NB4 (cell line): ENCODE measurements at regions not wholly inside any gene's neighbourhood (a gene's known extent, or its start where the extent isn't known, plus 50 kb on each side); places are given as distances from the start of the nearest gene placed in this dataset.

Experiments
- DNase-seq: peaks from one replicate; pipeline ENCODE4 v3.0.0; 2010; ENCODE audit warnings: low read depth
- H3K4me3 ChIP-seq: one replicate; pipeline ENCODE4 v1.5.1; 2011; ENCODE audit warnings: mild to moderate bottlenecking, low read depth, low read length, moderate library complexity
- CTCF ChIP-seq: IDR thresholded peaks from one replicate; pipeline ENCODE4 v1.5.1; 2012; ENCODE audit warnings: low read depth, low read length
- MAX ChIP-seq: IDR thresholded peaks from 2 replicates; pipeline ENCODE4 v1.6.1; 2011; ENCODE audit warnings: low read depth, low read length
- MYC ChIP-seq: IDR thresholded peaks from 2 replicates; pipeline ENCODE4 v1.6.1; 2011; ENCODE audit warnings: low read depth, low read length
- POLR2A ChIP-seq: IDR thresholded peaks from 2 replicates; pipeline ENCODE4 v1.6.1; 2011; ENCODE audit warnings: mild to moderate bottlenecking; ENCODE audit not compliant: insufficient read length; ENCODE audit errors: extremely low read depth

- DNase-seq, result no peak
- H3K4me3 ChIP-seq, result no peak overlapping the region
- TF ChIP-seq MAX (no peak), MYC (no peak), POLR2A (no peak), CTCF (no peak)
Measured at GRCh38 chr7:94092980-94093379, 88.8 kb upstream of the BET1 start.

- no peak overlapping the region for H3K4me3 ChIP-seq
- DNase-seq, result no peak
- TF ChIP-seq CTCF (no peak), MAX (no peak), POLR2A (no peak), MYC (no peak)
Measured at GRCh38 chr7:94094298-94094697, 90.1 kb upstream of the BET1 start.

GRCh38 chr7:94095316-94096009 is 91.3 kb upstream of the BET1 start:
- TF ChIP-seq MAX (no peak), CTCF (no peak), MYC (no peak), POLR2A (no peak)
- no peak for DNase-seq
- no peak overlapping the region for H3K4me3 ChIP-seq

GRCh38 chr7:94099679-94100078 is 95.5 kb upstream of the BET1 start:
- TF ChIP-seq CTCF, result no peak
- no peak for TF ChIP-seq MAX
- TF ChIP-seq MYC, result no peak
- no peak for TF ChIP-seq POLR2A
- no peak for DNase-seq
- no peak overlapping the region for H3K4me3 ChIP-seq

- no peak overlapping the region for H3K4me3 ChIP-seq
- DNase-seq, result no peak
- TF ChIP-seq MAX (no peak), POLR2A (no peak), MYC (no peak), CTCF (no peak)
Measured at GRCh38 chr7:94100723-94101345, 96.7 kb upstream of the BET1 start.
